Upper lobe of right lung (tissue), 1 donor: ENCODE measurements at regions not wholly inside any gene's neighbourhood (a gene's known extent, or its start where the extent isn't known, plus 50 kb on each side); places are given as distances from the start of the nearest gene placed in this dataset.

ENCODE experiments used
- ATAC-seq: fragments of 200-7000 bp; cut with Tn5 transposase; one replicate; pipeline ENCODE4 v1.9.1; 2020; ENCODE audit warnings: mild to moderate bottlenecking, moderate library complexity
- DNase-seq: peaks from one replicate; pipeline ENCODE4 v3.0.0-alpha.2; 2020
- H3K27ac ChIP-seq: fragments of 200-600 bp; one replicate; pipeline ENCODE4 v1.8.0; 2022
- H3K27me3 ChIP-seq: fragments of 200-600 bp; one replicate; pipeline ENCODE4 v1.8.0; 2022; ENCODE audit warnings: mild to moderate bottlenecking
- H3K36me3 ChIP-seq: fragments of 200-600 bp; one replicate; pipeline ENCODE4 v1.8.0; 2022
- H3K4me1 ChIP-seq: fragments of 200-600 bp; one replicate; pipeline ENCODE4 v1.8.0; 2022
- H3K4me3 ChIP-seq: fragments of 200-600 bp; one replicate; pipeline ENCODE4 v1.8.0; 2022; ENCODE audit warnings: mild to moderate bottlenecking
- H3K9me3 ChIP-seq: fragments of 200-600 bp; one replicate; pipeline ENCODE4 v1.8.0; 2022
- intact Hi-C: fragments of 100-400 bp; cut with DNase I; formaldehyde crosslinking; loops from one replicate; pipeline ENCODE4 v1.11.0; 2022
- TF ChIP-seq, protein P1 (sequence below): fragments of 200-600 bp; IDR thresholded peaks from one replicate; pipeline ENCODE4 v1.8.0; 2022; ENCODE audit warnings: antibody characterized with exemption
- donor health status: DM: no; HTN: yes; CAD: no; lungs with severe emphysema.

DNA sequence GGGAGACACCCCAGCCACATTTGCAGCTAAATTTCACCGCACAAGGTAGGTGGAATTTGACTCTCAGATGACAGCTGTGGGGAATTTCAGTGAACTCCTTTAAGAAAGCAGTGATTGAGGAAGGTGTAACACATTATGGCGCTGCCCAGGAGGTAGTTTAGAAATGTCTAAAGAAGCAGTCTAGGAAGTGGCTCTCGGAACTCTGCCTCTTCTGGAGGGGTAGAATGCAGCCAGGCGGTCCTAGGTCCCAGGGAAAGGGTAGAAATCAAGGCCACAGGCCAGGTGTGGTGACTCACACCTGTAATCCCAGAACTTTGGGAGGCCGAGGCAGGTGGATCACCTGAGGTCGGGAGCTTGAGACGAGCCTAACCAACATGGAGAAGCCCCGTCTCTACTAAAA lies 179.0 kb upstream of the HAAO start:
- Histone ChIP-seq H3K27me3 (no peaks in the 10 kb centered on the region), H3K4me3 (no peak overlapping the region), H3K36me3 (no peaks in the 10 kb centered on the region), H3K9me3 (no peaks in the 10 kb centered on the region), H3K27ac (no peak overlapping the region), H3K4me1 (peaks cover 15% of the 10 kb centered on the region)
- DNase-seq (peak; percentile 18), ATAC-seq (no peak)
- TF ChIP-seq, protein P1, sequence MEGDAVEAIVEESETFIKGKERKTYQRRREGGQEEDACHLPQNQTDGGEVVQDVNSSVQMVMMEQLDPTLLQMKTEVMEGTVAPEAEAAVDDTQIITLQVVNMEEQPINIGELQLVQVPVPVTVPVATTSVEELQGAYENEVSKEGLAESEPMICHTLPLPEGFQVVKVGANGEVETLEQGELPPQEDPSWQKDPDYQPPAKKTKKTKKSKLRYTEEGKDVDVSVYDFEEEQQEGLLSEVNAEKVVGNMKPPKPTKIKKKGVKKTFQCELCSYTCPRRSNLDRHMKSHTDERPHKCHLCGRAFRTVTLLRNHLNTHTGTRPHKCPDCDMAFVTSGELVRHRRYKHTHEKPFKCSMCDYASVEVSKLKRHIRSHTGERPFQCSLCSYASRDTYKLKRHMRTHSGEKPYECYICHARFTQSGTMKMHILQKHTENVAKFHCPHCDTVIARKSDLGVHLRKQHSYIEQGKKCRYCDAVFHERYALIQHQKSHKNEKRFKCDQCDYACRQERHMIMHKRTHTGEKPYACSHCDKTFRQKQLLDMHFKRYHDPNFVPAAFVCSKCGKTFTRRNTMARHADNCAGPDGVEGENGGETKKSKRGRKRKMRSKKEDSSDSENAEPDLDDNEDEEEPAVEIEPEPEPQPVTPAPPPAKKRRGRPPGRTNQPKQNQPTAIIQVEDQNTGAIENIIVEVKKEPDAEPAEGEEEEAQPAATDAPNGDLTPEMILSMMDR: no peak
- intact Hi-C loops: loop anchor here (10.0 kb wide), 2 partner anchors 253 to 513 kb away; partner anchors contain the start of gene ZFP36L2

DNA sequence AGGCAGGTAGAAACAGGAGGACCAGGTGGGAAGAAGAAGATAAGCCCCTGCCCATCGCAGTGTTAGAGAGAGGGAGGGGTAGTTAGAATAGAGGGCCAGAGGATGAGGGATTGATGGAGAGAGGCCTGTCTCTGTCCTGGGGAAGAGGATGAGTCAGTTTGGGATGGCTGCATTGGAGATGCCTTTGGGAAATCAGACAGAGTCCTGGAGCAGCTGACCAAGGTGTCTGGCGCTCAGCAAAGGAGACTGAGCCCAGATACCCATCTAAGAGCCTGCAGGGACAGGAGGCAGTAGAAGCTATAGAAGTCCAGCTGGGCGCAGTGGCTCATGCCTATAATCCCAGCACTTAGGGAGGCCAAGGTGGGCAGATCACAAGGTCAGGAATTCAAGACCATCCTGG lies 177.8 kb upstream of the HAAO start:
- DNase-seq (no peak), ATAC-seq (no peak)
- no peaks in the 10 kb centered on the region for H3K27me3 ChIP-seq
- H3K36me3 ChIP-seq: no peaks in the 10 kb centered on the region
- no peaks in the 10 kb centered on the region for H3K9me3 ChIP-seq
- H3K27ac ChIP-seq: no peak overlapping the region
- TF ChIP-seq, protein P1: no peak
- H3K4me1 ChIP-seq: peaks cover 11% of the 10 kb centered on the region
- no peak overlapping the region for H3K4me3 ChIP-seq
- intact Hi-C loops: loop anchor here (10.0 kb wide), 2 partner anchors 255 to 515 kb away; partner anchors contain the start of gene ZFP36L2

DNA sequence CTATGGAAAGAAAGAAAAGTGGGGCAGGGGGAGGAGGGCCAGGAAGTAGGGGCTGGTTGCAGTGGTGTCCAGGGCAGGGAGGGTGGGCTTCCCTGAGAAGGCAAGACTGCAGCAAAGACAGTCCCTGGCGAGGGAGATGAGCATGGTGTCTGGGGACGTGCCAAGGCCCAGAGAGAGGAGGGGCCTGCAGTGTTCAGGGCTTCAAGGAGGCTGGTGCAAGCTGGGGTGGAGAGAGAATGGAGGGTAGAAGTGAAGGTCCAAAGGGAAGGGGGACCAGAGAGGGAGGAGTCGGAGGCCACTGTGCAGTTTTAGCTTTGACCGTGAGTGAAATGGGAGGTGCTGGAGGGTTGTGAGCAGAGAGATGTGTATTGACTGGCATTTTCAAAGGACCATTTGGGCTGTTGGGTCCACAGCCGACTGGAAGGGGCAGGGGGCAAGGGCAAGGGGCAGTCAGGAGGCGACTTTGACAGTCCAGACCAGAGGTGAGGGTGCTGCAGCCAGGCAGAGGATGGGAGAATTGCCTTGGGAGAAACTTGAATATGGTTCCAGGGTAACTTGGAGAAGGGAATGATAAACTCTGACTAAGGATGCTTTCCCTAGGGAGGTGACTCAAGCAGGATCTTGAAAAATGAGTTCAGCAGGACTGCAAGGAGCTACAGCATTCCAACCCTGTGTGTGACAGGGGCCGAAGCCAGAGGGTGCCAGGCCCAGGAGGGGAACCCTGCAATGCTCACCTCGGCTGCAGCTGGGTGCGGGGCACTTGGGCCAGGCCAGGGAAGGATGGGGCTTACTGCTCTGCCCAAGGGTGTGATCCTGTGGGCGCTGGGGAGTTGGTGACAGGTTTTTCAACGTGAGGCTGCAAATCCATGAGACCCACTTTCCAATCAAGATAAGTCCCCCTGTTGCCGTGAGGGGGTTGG lies 177.1 kb upstream of the HAAO start:
- TF ChIP-seq, protein P1: no peak
- peaks cover 11% of the 10 kb centered on the region for H3K4me1 ChIP-seq
- H3K27ac ChIP-seq: no peak overlapping the region
- H3K9me3 ChIP-seq: no peaks in the 10 kb centered on the region
- ATAC-seq (no peak), DNase-seq (no peak)
- intact Hi-C loops: loop anchor here (10.0 kb wide), 2 partner anchors 255 to 515 kb away; partner anchors contain the start of gene ZFP36L2
- no peak overlapping the region for H3K4me3 ChIP-seq
- H3K27me3 ChIP-seq: no peaks in the 10 kb centered on the region
- H3K36me3 ChIP-seq: no peaks in the 10 kb centered on the region

DNA sequence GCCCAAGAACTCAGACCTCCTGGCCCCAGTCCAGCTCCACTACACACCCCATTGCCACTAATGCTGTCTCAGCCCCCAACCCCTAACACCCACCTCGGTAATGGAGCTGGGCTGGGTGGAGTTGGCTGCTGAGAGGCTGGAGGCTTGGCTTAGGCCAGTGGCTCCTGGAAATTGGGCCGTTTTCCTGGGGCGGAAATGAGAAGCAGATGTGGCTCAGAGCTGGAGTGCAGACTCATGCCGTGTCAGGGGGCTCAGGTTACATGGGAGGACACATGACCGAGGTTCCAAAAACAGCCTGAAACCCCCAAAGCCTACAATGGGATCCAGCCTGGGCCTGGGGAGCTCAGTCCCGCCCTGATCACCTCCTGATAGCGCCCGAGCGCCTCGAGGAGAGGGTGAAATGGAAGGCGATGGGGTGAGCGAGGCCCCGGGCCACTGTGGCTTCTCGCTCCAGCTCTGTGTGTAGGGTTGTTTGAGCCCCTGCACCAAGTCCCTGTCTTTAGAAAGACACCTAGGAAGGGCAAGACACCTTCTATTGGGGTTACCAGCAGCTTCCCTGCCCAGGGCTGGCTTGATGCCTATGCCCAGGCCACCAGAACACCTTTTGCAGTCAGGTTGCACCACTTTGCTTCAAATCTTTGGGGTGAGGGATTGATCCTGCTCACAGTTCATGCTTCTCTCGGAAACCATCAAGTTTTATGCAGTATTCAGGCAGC lies 175.7 kb upstream of the HAAO start:
- no peak overlapping the region for H3K27ac ChIP-seq
- peaks cover 14% of the 10 kb centered on the region for H3K4me1 ChIP-seq
- H3K4me3 ChIP-seq: no peak overlapping the region
- DNase-seq: no peak
- H3K36me3 ChIP-seq: no peaks in the 10 kb centered on the region
- TF ChIP-seq, protein P1: no peak
- H3K27me3 ChIP-seq: no peaks in the 10 kb centered on the region
- peak; percentile 43 for ATAC-seq
- intact Hi-C loops: no loop called here
- H3K9me3 ChIP-seq: no peaks in the 10 kb centered on the region

DNA sequence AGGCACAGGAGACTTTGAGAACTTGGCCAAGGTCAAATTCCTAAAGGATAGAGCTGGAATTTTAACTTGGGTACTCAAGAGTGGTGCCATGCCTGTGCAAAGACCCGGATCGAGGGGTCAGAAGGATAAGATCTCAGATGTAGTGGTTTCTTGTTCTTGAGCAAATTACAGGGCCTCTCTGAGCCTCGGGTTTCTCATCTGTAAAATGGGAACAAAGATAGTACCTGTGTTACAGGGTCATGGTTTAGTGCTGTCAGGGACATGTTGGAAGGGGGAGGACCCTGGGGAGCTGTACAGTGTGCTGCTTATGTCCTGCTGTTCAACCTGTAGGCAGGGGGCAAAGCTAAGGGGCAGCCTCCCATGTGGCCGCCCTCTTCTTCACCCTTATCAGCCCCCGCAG lies 173.5 kb upstream of the HAAO start:
- peaks cover 32% of the 10 kb centered on the region for H3K4me1 ChIP-seq
- H3K27me3 ChIP-seq: no peaks in the 10 kb centered on the region
- H3K9me3 ChIP-seq: no peaks in the 10 kb centered on the region
- TF ChIP-seq, protein P1: no peak
- DNase-seq: no peak
- ATAC-seq: no peak
- H3K27ac ChIP-seq: no peak overlapping the region
- intact Hi-C loops: no loop called here
- no peak overlapping the region for H3K4me3 ChIP-seq
- H3K36me3 ChIP-seq: no peaks in the 10 kb centered on the region
